Psoas muscle (tissue), 7 donors: ENCODE measurements at regions not wholly inside any gene's neighbourhood (a gene's known extent, or its start where the extent isn't known, plus 50 kb on each side); places are given as distances from the start of the nearest gene placed in this dataset.

ENCODE experiments used
- ATAC-seq, 4 donors: fragments of 200-7000 bp; cut with Tn5 transposase; one replicate each; pipeline ENCODE4 v1.9.1; 2020; ENCODE audit warnings: moderate library complexity in 3 of 4, mild to moderate bottlenecking in 2 of 4
- DNase-seq, 2 donors: peaks; one replicate each; pipeline ENCODE4 v3.0.0-alpha.2; 2020
- H3K27ac ChIP-seq: fragments of 200-600 bp; one replicate; pipeline ENCODE4 v1.8.0; 2022
- H3K27me3 ChIP-seq, 3 donors: fragments of 200-600 bp in 1 of 3; one replicate each; pipeline versions ENCODE4 v1.6.1 to v1.8.0; 2013 to 2022; ENCODE audit warnings: low read length in 2 of 3, mild to moderate bottlenecking in 2 of 3, moderate library complexity in 1 of 3; ENCODE audit not compliant: insufficient read depth in 3 of 3
- H3K36me3 ChIP-seq, 2 donors: fragments of 200-600 bp in 1 of 2; one replicate each; pipeline versions ENCODE4 v1.6.1 to v1.8.0; 2013 to 2022; ENCODE audit warnings: low read depth in 1 of 2, mild to moderate bottlenecking in 1 of 2, moderate library complexity in 1 of 2; ENCODE audit not compliant: insufficient read depth in 1 of 2
- H3K4me1 ChIP-seq: fragments of 200-600 bp; one replicate; pipeline ENCODE4 v1.8.0; 2022
- H3K4me3 ChIP-seq: fragments of 200-600 bp; one replicate; pipeline ENCODE4 v1.8.0; 2022; ENCODE audit warnings: mild to moderate bottlenecking
- H3K9me3 ChIP-seq: fragments of 200-600 bp; one replicate; pipeline ENCODE4 v1.8.0; 2022
- WGBS, 3 donors: extraction: QIAGEN DNeasy Blood & Tissue Kit; methylation state at CpG; one replicate each; pipeline versions ENCODE4 v1.1.6 to v1.1.7; 2013; 5-methylcytosine and 5-hydroxymethylcytosine counted together
- intact Hi-C, 2 donors: fragments of 100-400 bp; cut with DNase I; formaldehyde crosslinking; loops; one replicate each; pipeline versions ENCODE4 v1.11.0 to v1.14.2; 2022
- TF ChIP-seq, protein P1 (sequence below): fragments of 200-600 bp; IDR thresholded peaks from one replicate; pipeline ENCODE4 v1.8.0; 2022; ENCODE audit warnings: antibody characterized with exemption
- donor health status: healthy with polysubstance abuse.
- donor health status: DM: no; HTN: no; CAD: no; lungs with moderate emphysema.
- donor health status: Bipolar disorder and iron deficiency.
- donor health status: healthy.
- donor health status: DM: yes; HTN: yes; CAD: no.
- donor health status: DM: no; HTN: no; CAD: no.
- donor health status: DM: yes; HTN: yes; CAD: no.

DNA sequence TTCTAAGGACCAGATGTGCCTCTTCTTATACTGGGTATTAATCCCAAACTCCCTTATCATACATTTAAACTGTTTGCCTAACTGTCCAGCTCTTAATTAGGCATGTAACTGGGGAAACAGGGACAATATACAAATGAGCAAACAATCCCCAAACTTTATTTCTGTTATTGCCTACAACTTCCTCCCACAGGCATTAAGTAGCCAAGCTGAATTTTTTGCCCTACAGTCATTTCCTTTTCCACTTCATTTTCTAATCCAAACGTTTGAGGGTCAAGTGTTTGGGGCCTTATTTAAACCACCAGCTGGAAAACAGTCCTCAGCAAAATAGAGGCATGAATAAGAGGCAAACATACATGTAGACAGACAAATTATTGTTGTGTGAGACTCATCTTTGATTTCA lies 77.4 kb upstream of the CCL2 start:
- Histone ChIP-seq H3K4me3 (no peak overlapping the region), H3K27me3 (peaks cover 0 to 5% (median 0%) of the 10 kb centered on the region in 3 donors), H3K4me1 (no peaks in the 10 kb centered on the region), H3K36me3 (no peaks in the 10 kb centered on the region), H3K9me3 (no peaks in the 10 kb centered on the region), H3K27ac (no peak overlapping the region)
- intact Hi-C loops = no loop called here
- no peak for DNase-seq
- TF ChIP-seq, protein P1, sequence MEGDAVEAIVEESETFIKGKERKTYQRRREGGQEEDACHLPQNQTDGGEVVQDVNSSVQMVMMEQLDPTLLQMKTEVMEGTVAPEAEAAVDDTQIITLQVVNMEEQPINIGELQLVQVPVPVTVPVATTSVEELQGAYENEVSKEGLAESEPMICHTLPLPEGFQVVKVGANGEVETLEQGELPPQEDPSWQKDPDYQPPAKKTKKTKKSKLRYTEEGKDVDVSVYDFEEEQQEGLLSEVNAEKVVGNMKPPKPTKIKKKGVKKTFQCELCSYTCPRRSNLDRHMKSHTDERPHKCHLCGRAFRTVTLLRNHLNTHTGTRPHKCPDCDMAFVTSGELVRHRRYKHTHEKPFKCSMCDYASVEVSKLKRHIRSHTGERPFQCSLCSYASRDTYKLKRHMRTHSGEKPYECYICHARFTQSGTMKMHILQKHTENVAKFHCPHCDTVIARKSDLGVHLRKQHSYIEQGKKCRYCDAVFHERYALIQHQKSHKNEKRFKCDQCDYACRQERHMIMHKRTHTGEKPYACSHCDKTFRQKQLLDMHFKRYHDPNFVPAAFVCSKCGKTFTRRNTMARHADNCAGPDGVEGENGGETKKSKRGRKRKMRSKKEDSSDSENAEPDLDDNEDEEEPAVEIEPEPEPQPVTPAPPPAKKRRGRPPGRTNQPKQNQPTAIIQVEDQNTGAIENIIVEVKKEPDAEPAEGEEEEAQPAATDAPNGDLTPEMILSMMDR = no peak
- no peak for ATAC-seq
- WGBS, 3 donors = 0 to 11% (median 3%) methylated on average over 1 of the region's 1 CpG

DNA sequence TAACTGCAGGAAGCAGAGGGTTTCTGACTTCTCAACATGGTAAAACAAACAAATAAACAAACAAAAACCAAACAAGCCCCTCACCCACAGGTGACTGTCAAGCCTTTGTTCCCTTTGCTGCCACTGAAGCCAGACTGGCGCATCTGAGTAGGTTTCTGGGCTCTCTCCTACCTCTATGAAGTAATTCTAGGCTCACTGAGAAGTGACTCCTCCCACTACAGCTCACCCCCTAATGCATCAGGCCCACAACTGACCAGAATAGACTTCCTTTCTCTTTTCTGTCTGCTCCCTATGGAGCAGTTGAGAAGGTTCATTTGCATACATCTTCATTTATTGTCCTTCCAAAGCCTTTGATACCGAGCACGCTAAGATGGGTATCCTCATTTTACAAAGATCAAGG lies 77.0 kb upstream of the CCL2 start:
- DNase-seq (no peak), ATAC-seq (no peak)
- peaks cover 0 to 5% (median 0%) of the 10 kb centered on the region in 3 donors for H3K27me3 ChIP-seq
- no peak overlapping the region for H3K4me3 ChIP-seq
- 41 to 59% (median 47%) methylated on average over 3 of the region's 3 CpGs for WGBS, 3 donors
- H3K9me3 ChIP-seq = no peaks in the 10 kb centered on the region
- H3K36me3 ChIP-seq = no peaks in the 10 kb centered on the region
- intact Hi-C loops = no loop called here
- no peak overlapping the region for H3K27ac ChIP-seq
- H3K4me1 ChIP-seq = no peaks in the 10 kb centered on the region
- TF ChIP-seq, protein P1 = no peak

DNA sequence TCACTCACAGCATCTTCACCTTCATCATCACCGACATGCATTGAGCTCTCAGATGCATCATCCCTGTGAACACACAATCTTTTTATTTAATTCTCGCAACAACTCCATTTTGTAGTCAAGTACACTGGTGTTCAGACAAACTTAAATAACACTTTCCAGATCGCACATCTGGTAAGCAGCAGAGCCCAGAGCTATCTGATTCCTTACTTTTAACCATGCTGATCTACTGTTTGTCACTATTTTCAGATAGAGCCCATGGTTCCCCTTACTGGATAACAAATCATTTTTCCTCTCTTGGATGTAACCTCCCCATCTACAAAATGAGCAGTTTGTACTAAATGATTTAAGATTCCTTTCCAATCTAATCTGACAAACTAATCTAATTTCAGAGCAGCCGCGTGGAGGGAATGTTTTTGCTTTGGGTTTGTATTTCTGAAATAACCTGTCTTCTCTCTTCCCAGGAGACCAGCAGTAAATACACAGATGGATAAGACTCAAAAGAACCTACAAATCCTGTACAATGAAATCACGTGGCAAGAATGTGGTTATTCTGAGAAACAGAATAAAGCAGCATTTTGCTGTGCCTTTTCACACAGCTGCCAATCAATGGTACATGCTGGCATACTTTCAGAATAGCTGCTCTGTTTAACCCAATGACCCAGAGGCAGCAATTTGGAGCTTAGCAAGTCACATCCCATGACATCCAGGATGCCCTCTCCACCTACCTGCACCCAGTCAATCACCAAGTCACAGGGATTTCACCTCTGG lies 72.9 kb upstream of the CCL2 start:
- ATAC-seq (no peak), DNase-seq (no peak)
- Histone ChIP-seq H3K4me3 (no peak overlapping the region), H3K36me3 (no peaks in the 10 kb centered on the region), H3K9me3 (no peaks in the 10 kb centered on the region), H3K27ac (no peak overlapping the region), H3K4me1 (no peaks in the 10 kb centered on the region), H3K27me3 (peaks cover 0 to 5% (median 0%) of the 10 kb centered on the region in 3 donors)
- intact Hi-C loops = no loop called here
- WGBS, 3 donors = 55 to 62% (median 56%) methylated on average over 6 of the region's 6 CpGs
- TF ChIP-seq, protein P1 = no peak

DNA sequence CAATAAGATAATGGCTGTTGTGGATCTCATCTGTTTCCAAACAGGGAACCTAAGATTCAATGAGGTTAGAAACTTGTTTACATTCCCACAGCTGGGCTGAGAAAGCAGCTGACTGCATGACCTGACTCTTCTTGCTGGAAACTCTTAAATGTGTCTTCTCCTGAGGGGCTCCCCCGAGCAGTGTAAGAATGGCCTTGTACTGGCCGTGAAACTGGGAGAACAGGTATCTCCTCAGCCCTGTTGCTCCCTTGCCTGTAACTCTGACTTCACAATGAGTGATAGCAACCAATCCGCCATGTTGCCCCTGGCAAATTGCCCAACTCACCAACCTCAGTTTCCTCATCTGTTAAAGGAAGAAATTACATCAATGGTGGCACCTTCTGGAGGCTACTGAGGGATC lies 59.1 kb upstream of the CCL2 start:
- intact Hi-C loops = no loop called here
- H3K27ac ChIP-seq = no peak overlapping the region
- ATAC-seq = no peak
- peaks cover 5% of the 10 kb centered on the region for H3K9me3 ChIP-seq
- H3K36me3 ChIP-seq = no peaks in the 10 kb centered on the region
- no peak for DNase-seq
- no peaks in the 10 kb centered on the region for H3K4me1 ChIP-seq
- no peak overlapping the region for H3K4me3 ChIP-seq
- TF ChIP-seq, protein P1 = no peak
- 83 to 86% (median 83%) methylated on average over 3 of the region's 3 CpGs for WGBS, 3 donors
- peaks cover 0 to 6% (median 0%) of the 10 kb centered on the region in 3 donors for H3K27me3 ChIP-seq

DNA sequence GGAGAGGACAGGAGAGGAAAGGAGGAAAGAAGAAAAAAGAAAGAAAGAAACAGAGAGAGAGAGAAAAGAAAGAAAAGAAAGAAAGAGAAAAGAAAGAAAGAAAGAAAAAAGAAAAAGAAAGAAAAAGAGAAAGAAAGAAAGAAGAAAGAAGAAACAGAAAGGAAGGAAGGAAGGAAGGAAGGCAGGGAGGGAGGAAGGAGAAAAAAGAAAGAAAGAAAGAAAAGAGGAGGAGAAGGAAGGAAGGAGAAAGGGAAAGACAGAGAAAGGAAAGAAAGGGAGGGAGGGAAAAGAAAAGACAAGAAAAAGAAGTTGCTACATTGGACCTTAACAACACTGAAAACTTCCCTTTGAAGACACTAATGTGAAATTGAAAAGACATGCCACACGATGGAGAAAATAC lies 56.6 kb upstream of the CCL2 start:
- H3K27me3 ChIP-seq = peaks cover 0 to 6% (median 2%) of the 10 kb centered on the region in 3 donors
- no peaks in the 10 kb centered on the region for H3K4me1 ChIP-seq
- TF ChIP-seq, protein P1 = no peak
- H3K27ac ChIP-seq = no peak overlapping the region
- WGBS, 3 donors = 33 to 39% (median 36%) methylated on average over 1 of the region's 1 CpG
- ATAC-seq (no peak), DNase-seq (no peak)
- H3K4me3 ChIP-seq = no peak overlapping the region
- intact Hi-C loops = no loop called here
- H3K36me3 ChIP-seq = no peaks in the 10 kb centered on the region
- no peaks in the 10 kb centered on the region for H3K9me3 ChIP-seq
